Gastrocnemius medialis (tissue), 4 donors: ENCODE measurements at regions not wholly inside any gene's neighbourhood (a gene's known extent, or its start where the extent isn't known, plus 50 kb on each side); places are given as distances from the start of the nearest gene placed in this dataset.

Source experiments
- POLR2A ChIP-seq, 2 donors: fragments of 450-650 bp; IDR thresholded peaks; one replicate each; pipeline ENCODE4 v1.6.1; 2017; ENCODE audit warnings: antibody characterized with exemption in 2 of 2, mild to moderate bottlenecking in 2 of 2, moderate library complexity in 2 of 2
- TF ChIP-seq, protein P1 (sequence below), 5 experiments: fragments of 450-650 bp in 3 of 5; fragments of 200-600 bp in 2 of 5; sonication (generic) in 2 of 5; IDR thresholded peaks in 4 of 5; conservative IDR thresholded peaks in 1 of 5; 1 replicate in 4 of 5; 2 replicates in 1 of 5; pipeline ENCODE4 v1.5.1; 2016 to 2019; ENCODE audit warnings: antibody characterized with exemption in 5 of 5, mild to moderate bottlenecking in 3 of 5, moderate library complexity in 3 of 5

GRCh38 chr9:119500072-119500771 is 131.0 kb upstream of the BRINP1 start:
- TF ChIP-seq, protein P1, sequence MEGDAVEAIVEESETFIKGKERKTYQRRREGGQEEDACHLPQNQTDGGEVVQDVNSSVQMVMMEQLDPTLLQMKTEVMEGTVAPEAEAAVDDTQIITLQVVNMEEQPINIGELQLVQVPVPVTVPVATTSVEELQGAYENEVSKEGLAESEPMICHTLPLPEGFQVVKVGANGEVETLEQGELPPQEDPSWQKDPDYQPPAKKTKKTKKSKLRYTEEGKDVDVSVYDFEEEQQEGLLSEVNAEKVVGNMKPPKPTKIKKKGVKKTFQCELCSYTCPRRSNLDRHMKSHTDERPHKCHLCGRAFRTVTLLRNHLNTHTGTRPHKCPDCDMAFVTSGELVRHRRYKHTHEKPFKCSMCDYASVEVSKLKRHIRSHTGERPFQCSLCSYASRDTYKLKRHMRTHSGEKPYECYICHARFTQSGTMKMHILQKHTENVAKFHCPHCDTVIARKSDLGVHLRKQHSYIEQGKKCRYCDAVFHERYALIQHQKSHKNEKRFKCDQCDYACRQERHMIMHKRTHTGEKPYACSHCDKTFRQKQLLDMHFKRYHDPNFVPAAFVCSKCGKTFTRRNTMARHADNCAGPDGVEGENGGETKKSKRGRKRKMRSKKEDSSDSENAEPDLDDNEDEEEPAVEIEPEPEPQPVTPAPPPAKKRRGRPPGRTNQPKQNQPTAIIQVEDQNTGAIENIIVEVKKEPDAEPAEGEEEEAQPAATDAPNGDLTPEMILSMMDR (IDR thresholded peaks at IDR 0.05 in 4 of 5, conservative IDR thresholded peaks at IDR 0.05 in 1 of 5) = no peak
- TF ChIP-seq POLR2A (IDR thresholded peaks at IDR 0.05) = no peak
